ENCODE measurements at regions not wholly inside any gene's neighbourhood (a gene's known extent, or its start where the extent isn't known, plus 50 kb on each side); places are given as distances from the start of the nearest gene placed in this dataset.

DNA sequence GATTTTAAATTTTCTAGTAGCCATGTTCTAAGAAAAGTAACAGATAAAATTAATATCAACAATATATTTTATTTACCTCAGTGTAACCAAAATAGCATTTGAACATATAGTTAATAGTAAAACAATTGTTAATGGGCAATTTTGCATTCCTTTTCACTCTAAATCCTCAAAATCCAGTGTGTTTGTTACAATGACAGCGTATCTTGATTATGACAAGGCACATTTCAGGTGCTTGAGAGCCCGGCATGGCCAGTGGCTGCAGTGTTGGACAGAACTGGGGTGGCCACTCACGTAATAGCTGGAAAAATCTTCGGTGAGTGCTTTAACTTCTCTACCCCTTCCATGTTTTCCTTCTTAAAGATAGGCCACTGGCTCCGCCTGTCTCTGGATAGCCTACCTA lies 248.0 kb upstream of the RREB1 start:
- no peak overlapping the region for H3K4me3 ChIP-seq (ENCODE audit: low read depth, low read length)
- DNase-seq (ENCODE audit: low read depth), result no peak
- TF ChIP-seq, protein P1, sequence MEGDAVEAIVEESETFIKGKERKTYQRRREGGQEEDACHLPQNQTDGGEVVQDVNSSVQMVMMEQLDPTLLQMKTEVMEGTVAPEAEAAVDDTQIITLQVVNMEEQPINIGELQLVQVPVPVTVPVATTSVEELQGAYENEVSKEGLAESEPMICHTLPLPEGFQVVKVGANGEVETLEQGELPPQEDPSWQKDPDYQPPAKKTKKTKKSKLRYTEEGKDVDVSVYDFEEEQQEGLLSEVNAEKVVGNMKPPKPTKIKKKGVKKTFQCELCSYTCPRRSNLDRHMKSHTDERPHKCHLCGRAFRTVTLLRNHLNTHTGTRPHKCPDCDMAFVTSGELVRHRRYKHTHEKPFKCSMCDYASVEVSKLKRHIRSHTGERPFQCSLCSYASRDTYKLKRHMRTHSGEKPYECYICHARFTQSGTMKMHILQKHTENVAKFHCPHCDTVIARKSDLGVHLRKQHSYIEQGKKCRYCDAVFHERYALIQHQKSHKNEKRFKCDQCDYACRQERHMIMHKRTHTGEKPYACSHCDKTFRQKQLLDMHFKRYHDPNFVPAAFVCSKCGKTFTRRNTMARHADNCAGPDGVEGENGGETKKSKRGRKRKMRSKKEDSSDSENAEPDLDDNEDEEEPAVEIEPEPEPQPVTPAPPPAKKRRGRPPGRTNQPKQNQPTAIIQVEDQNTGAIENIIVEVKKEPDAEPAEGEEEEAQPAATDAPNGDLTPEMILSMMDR (IDR thresholded peaks at IDR 0.05; ENCODE audit: insufficient read depth, low read depth, low read length), result no peak

DNA sequence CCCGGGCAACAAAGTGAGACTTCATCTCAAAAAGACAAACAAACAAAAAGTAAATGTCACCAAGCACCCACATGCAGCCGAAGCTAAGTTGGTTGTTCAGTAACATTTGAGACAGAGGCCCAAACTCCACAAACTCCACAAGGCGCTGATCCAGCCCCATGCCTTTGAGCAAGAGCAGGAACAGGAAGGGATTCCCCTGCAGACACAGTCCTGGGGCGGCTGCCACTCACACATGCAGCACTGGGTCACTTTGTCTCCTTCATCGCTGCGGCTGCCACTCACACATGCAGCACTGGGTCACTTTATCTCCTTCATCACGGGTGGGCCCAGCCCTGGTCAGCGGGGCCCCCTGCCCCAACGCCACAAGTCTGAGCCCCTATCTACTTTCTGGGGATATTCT lies 246.9 kb upstream of the RREB1 start:
- DNase-seq (ENCODE audit: low read depth), result no peak
- TF ChIP-seq, protein P1 (IDR thresholded peaks at IDR 0.05; ENCODE audit: insufficient read depth, low read depth, low read length), result no peak
- no peak overlapping the region for H3K4me3 ChIP-seq (ENCODE audit: low read depth, low read length)

DNA sequence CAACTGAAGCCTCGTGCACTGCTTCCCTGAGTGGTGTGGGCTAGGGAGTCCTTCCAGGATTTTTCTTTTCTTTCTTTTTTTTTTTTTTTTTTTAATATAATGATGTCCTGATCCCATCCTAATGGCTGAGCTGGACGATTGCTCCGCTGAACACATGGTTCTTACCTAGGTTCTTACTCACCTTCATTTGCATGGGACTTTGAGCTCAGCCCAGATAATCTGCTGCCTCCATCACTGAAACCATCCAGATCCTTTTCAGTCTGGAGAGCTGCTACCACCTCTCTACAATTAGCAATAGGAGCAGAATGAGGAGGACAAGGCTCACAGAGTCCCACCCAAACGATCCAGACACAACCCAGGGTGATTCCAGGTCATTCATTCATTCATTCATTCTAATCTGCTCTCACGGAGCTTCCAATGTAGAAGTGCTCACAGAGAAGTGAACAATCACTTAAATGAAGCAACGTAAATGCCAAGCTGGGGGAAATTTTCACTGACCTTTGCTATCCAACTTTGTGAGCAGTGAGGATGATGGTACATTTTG lies 246.3 kb upstream of the RREB1 start:
- TF ChIP-seq, protein P1 (IDR thresholded peaks at IDR 0.05; ENCODE audit: insufficient read depth, low read depth, low read length), result no peak
- no peak for DNase-seq (ENCODE audit: low read depth)
- no peak overlapping the region for H3K4me3 ChIP-seq (ENCODE audit: low read depth, low read length)

DNA sequence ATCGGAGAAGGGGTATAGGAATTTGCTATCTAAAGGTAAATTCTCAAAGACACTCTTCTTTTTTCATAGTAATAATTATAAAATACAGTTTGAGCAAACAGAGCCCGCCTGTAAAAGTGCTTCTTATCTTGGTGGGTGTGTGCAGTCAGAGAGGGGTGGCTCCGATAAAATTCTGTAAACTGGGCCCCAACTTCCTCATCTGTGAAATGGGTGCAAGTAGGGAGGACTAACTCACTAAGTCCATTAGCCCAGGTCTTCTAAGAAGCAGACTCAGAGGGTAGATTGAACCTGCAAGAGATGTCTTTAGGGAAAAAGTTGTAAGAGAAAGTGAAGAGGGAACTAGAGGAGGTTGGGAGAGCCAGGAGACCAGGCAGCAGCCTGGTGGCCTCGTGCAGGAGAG lies 245.8 kb upstream of the RREB1 start:
- H3K4me3 ChIP-seq (ENCODE audit: low read depth, low read length), result no peak overlapping the region
- no peak for DNase-seq (ENCODE audit: low read depth)
- TF ChIP-seq, protein P1 (IDR thresholded peaks at IDR 0.05; ENCODE audit: insufficient read depth, low read depth, low read length), result no peak

DNA sequence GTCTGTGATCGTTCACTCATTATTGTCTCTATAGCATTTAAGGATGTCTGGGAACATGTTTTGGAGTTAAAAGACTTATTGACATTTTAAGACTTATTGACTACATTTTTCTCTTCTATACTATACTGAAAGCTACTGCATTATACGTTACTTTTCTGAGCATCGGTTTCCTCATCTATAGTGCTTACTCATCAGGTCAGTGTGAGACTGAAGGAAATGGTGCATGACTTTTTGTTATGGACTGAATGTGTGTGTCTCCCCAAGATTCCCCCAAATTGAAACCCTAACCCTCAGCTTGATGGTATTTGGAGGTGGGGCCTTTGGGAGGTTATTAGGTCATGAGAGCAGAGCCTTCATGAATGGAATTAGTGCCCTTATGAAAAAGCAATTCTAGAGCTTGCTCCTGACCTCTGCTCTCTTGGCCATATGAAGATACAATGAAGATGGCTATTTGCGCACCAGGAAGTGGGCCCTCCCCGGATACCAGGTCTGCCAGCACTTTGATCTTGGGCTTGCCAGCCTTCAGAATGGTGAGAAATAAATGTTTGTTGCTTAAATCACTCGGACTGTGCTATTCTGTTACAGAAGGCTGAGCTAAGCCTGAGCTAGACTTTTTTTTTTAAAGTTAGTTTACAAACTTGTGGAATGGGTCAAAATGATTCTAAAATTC lies 243.7 kb upstream of the RREB1 start:
- TF ChIP-seq, protein P1 (IDR thresholded peaks at IDR 0.05; ENCODE audit: insufficient read depth, low read depth, low read length), result no peak
- no peak for DNase-seq (ENCODE audit: low read depth)
- H3K4me3 ChIP-seq (ENCODE audit: low read depth, low read length), result no peak overlapping the region

DNA sequence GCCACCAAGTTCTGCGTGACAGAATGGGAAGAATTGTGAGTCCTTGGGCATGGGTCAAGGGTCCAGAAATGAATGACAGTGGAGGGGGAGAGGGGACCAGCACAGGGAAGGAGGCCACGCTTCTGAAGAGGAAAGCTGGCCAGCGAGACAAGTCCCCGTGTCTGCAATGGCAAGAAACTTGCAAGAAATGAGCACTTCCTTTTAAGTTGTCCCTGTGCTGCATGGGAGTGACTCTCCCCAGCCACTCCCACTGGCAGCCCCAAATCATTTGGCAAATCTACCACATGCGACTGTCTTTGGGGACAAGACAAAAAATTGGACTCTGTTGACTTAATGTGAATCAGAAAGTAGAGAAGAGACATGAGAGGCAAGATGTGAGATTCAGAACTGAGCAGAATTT lies 242.2 kb upstream of the RREB1 start:
- TF ChIP-seq, protein P1 (IDR thresholded peaks at IDR 0.05; ENCODE audit: insufficient read depth, low read depth, low read length), result no peak
- no peak for DNase-seq (ENCODE audit: low read depth)
- no peak overlapping the region for H3K4me3 ChIP-seq (ENCODE audit: low read depth, low read length)

All from fibroblast of villous mesenchyme (primary cell).